Mucosa of descending colon (tissue), 3 donors: ENCODE measurements at regions not wholly inside any gene's neighbourhood (a gene's known extent, or its start where the extent isn't known, plus 50 kb on each side); places are given as distances from the start of the nearest gene placed in this dataset.

Experiments used
- ATAC-seq: fragments of 200-7000 bp; cut with Tn5 transposase; one replicate; pipeline ENCODE4 v1.9.1; 2020; ENCODE audit warnings: mild to moderate bottlenecking, moderate library complexity
- DNase-seq, 3 donors: peaks; one replicate each; pipeline ENCODE4 v3.0.0-alpha.2; 2020
- H3K36me3 ChIP-seq: fragments of 200-600 bp; one replicate; pipeline ENCODE4 v1.8.0; 2021; ENCODE audit warnings: low read depth, mild to moderate bottlenecking
- H3K4me1 ChIP-seq: fragments of 200-600 bp; one replicate; pipeline ENCODE4 v1.8.0; 2021; ENCODE audit warnings: low read depth, mild to moderate bottlenecking
- H3K4me3 ChIP-seq: fragments of 200-600 bp; one replicate; pipeline ENCODE4 v1.8.0; 2021; ENCODE audit warnings: mild to moderate bottlenecking
- H3K9me3 ChIP-seq: fragments of 200-600 bp; one replicate; pipeline ENCODE4 v1.8.0; 2021; ENCODE audit warnings: mild to moderate bottlenecking
- intact Hi-C, 2 donors: fragments of 100-400 bp; cut with DNase I in 1 of 2; cut with micrococcal nuclease in 1 of 2; formaldehyde crosslinking; loops; one replicate each; pipeline versions ENCODE4 v1.11.0 to v1.11.1; 2022; cut with DNase I, micrococcal nuclease
- TF ChIP-seq, protein P1 (sequence below): fragments of 200-600 bp; IDR thresholded peaks from one replicate; pipeline ENCODE4 v1.8.0; 2022; ENCODE audit warnings: antibody characterized with exemption, mild to moderate bottlenecking
- donor health status: DM: no; HTN: no; CAD: no; lungs with moderate emphysema.
- donor health status: DM: no; HTN: no; CAD: no.
- donor health status: DM: no; HTN: yes; CAD: no.

- no peak for DNase-seq
- Histone ChIP-seq H3K4me1 (no peaks in the 10 kb centered on the region), H3K4me3 (no peak overlapping the region), H3K9me3 (no peaks in the 10 kb centered on the region), H3K36me3 (no peaks in the 10 kb centered on the region)
- ATAC-seq = no peak
- TF ChIP-seq, protein P1, sequence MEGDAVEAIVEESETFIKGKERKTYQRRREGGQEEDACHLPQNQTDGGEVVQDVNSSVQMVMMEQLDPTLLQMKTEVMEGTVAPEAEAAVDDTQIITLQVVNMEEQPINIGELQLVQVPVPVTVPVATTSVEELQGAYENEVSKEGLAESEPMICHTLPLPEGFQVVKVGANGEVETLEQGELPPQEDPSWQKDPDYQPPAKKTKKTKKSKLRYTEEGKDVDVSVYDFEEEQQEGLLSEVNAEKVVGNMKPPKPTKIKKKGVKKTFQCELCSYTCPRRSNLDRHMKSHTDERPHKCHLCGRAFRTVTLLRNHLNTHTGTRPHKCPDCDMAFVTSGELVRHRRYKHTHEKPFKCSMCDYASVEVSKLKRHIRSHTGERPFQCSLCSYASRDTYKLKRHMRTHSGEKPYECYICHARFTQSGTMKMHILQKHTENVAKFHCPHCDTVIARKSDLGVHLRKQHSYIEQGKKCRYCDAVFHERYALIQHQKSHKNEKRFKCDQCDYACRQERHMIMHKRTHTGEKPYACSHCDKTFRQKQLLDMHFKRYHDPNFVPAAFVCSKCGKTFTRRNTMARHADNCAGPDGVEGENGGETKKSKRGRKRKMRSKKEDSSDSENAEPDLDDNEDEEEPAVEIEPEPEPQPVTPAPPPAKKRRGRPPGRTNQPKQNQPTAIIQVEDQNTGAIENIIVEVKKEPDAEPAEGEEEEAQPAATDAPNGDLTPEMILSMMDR = no peak
- intact Hi-C loops = no loop called here
These were observed 322.7 kb downstream of the ZNF326 start for GRCh38 chr1:90317628-90318027.

DNA sequence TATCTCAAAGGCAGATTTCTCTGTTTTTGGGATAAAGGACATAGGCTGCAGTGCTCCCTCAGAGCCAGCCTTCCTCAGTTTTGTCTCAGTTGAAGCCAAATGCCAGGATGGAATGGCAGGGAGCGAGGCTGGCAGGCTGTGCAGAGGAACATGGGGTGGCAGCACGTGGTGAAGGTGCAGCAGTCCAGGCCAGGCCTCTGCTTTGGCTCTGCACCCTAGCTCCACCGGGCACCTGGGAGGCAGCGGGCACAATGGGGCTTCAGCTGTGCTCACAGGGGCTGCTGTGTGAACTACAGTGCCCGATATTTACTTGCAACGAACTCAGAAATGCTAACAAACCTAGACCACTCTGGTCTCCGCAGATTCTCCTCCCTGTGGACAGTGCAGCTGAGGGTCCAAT, 319.6 kb downstream of the ZNF326 start:
- Histone ChIP-seq H3K4me1 (no peaks in the 10 kb centered on the region), H3K36me3 (no peaks in the 10 kb centered on the region), H3K4me3 (no peak overlapping the region), H3K9me3 (no peaks in the 10 kb centered on the region)
- DNase-seq = no peak
- TF ChIP-seq, protein P1 = no peak
- no peak for ATAC-seq
- intact Hi-C loops = no loop called here

GRCh38 chr1:90313778-90314177, 318.9 kb downstream of the ZNF326 start:
- H3K36me3 ChIP-seq = no peaks in the 10 kb centered on the region
- ATAC-seq (no peak), DNase-seq (no peak)
- intact Hi-C loops = no loop called here
- no peaks in the 10 kb centered on the region for H3K4me1 ChIP-seq
- H3K4me3 ChIP-seq = no peak overlapping the region
- no peaks in the 10 kb centered on the region for H3K9me3 ChIP-seq
- TF ChIP-seq, protein P1 = no peak

DNA sequence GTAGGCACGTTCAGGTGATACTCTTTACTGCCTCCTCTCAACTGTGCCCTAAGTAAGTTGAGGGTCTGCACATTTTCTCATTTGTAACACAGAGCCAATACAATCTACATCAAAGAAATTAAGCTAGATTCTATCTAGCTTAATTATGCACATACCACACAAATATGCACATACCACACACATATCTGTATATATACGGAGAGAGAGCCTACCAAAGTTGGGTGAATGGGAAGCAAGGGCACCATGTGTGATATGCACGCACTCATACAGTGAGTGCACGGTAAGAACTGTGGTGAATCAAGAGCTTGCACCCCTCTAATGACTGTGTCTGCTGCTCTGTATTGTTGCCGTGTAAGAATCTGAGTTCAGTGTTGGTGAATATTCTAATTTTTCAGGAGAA, 314.9 kb downstream of the ZNF326 start:
- Histone ChIP-seq H3K4me1 (no peaks in the 10 kb centered on the region), H3K9me3 (peaks cover 2% of the 10 kb centered on the region), H3K36me3 (no peaks in the 10 kb centered on the region), H3K4me3 (no peak overlapping the region)
- no peak for DNase-seq
- no peak for ATAC-seq
- intact Hi-C loops = no loop called here
- TF ChIP-seq, protein P1 = no peak

DNA sequence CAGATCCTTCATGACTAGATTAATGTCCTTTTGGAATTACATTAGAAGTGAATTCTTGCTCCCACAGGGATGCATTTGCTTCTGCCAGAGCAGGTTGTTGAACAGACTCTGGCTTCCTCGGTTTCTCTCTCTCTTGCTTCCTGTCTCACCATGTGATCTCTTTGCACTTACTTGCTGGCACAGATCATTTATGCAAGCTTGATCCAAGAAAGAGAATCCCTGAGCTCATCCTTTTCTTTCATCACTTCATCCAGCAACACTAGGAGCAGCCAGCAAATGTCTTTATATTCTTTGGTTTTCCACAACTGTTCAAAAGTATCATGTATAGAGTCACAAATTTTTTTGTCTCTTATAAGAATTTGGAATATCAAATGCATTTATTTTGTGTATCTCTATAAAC, 313.5 kb downstream of the ZNF326 start:
- Histone ChIP-seq H3K4me3 (no peak overlapping the region), H3K4me1 (no peaks in the 10 kb centered on the region), H3K36me3 (no peaks in the 10 kb centered on the region), H3K9me3 (peaks cover 2% of the 10 kb centered on the region)
- DNase-seq (no peak), ATAC-seq (no peak)
- intact Hi-C loops = no loop called here
- TF ChIP-seq, protein P1 = no peak

DNA sequence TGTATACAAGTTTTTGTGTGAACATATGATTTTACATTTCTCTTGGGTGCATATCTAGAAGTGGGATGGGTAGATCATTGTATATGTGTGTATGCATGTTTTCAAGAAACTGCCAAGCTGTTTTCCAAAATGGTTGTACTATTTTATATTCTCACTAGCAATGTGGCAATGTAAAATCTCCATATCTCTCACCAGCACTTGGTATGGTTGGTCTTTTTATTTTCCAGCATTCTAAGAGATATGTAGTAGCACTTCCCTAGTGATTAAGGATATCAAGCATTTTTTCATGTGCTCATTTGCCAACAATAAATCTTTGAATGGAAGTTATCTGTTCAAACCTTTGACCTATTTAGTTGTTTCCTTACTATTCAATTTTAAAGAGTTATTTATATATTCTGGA, 310.7 kb downstream of the ZNF326 start:
- TF ChIP-seq, protein P1 = no peak
- no peak overlapping the region for H3K4me3 ChIP-seq
- intact Hi-C loops = no loop called here
- H3K9me3 ChIP-seq = peaks cover 2% of the 10 kb centered on the region
- DNase-seq (no peak), ATAC-seq (no peak)
- H3K36me3 ChIP-seq = no peaks in the 10 kb centered on the region
- no peaks in the 10 kb centered on the region for H3K4me1 ChIP-seq
